Heart left ventricle (tissue), 16 donors: ENCODE measurements at regions not wholly inside any gene's neighbourhood (a gene's known extent, or its start where the extent isn't known, plus 50 kb on each side); places are given as distances from the start of the nearest gene placed in this dataset.

ENCODE experiments used
- ATAC-seq, 4 donors: fragments of 200-7000 bp; cut with Tn5 transposase; one replicate each; pipeline ENCODE4 v1.9.1; 2020 to 2022; ENCODE audit warnings: moderate library complexity in 4 of 4, mild to moderate bottlenecking in 3 of 4, moderate number of reproducible peaks in 1 of 4
- DNase-seq, 5 donors: peaks; one replicate each; pipeline ENCODE4 v3.0.0-alpha.2; 2020
- H3K27ac ChIP-seq, 12 donors: fragments of 200-600 bp; sonication (generic) in 4 of 12; one replicate each; pipeline versions ENCODE4 v1.5.0 to v1.8.0; 2016 to 2022; ENCODE audit warnings: mild to moderate bottlenecking in 2 of 12
- H3K27me3 ChIP-seq, 9 donors: fragments of 200-600 bp; sonication (generic) in 2 of 9; one replicate each; pipeline versions ENCODE4 v1.5.1 to v1.8.0; 2016 to 2022; ENCODE audit warnings: mild to moderate bottlenecking in 3 of 9
- H3K36me3 ChIP-seq, 9 donors: fragments of 200-600 bp; sonication (generic) in 2 of 9; one replicate each; pipeline versions ENCODE4 v1.5.0 to v1.8.0; 2018 to 2022; ENCODE audit warnings: mild to moderate bottlenecking in 2 of 9
- H3K4me1 ChIP-seq, 12 donors: fragments of 200-600 bp; sonication (generic) in 4 of 12; one replicate each; pipeline versions ENCODE4 v1.5.0 to v1.8.0; 2016 to 2022; ENCODE audit warnings: mild to moderate bottlenecking in 3 of 12
- H3K4me3 ChIP-seq, 12 donors: fragments of 200-600 bp; sonication (generic) in 4 of 12; one replicate each; pipeline versions ENCODE4 v1.5.0 to v1.8.0; 2017 to 2022; ENCODE audit warnings: mild to moderate bottlenecking in 9 of 12, moderate library complexity in 4 of 12
- H3K9me3 ChIP-seq, 12 donors: fragments of 200-600 bp; sonication (generic) in 4 of 12; one replicate each; pipeline versions ENCODE4 v1.5.0 to v1.8.0; 2016 to 2022; ENCODE audit warnings: mild to moderate bottlenecking in 1 of 12
- CTCF ChIP-seq, 12 donors: fragments of 200-600 bp; sonication (generic) in 4 of 12; IDR thresholded peaks; one replicate each; pipeline versions ENCODE4 v1.5.0 to v1.8.0; 2018 to 2022; ENCODE audit warnings: antibody characterized with exemption in 12 of 12, mild to moderate bottlenecking in 5 of 12
- POLR2A ChIP-seq, 2 donors: fragments of 450-650 bp; IDR thresholded peaks; one replicate each; pipeline ENCODE4 v1.6.1; 2017; ENCODE audit warnings: antibody characterized with exemption in 2 of 2, mild to moderate bottlenecking in 2 of 2, moderate library complexity in 2 of 2
- WGBS, 4 donors: extraction: QIAGEN DNeasy Blood & Tissue Kit in 2 of 4; methylation state at CpG; one replicate each; pipeline versions ENCODE4 v1.1.5 to v1.1.7; 2013 to 2018; 5-methylcytosine and 5-hydroxymethylcytosine counted together
- intact Hi-C, 10 donors: fragments of 100-400 bp; cut with DNase I; formaldehyde crosslinking; loops; one replicate each; pipeline versions ENCODE4 v1.11.1 to v1.14.2; 2022
- donor health status: ischemic (EF 13 %, LVEDD 7.1; RV severe dilation, severe dysfunction).
- donor health status: healthy with polysubstance abuse.
- donor health status: DM: no; HTN: yes; CAD: no.
- donor health status: DM: no; HTN: no; CAD: no.
- donor health status: ischemic (EF 25% LVEDD 6.9; RV normal size, moderate dysfunction).
- donor health status: ischemic (EF 25% LVEDD 5.7; RV mildly dilated, moderate dysfunction).
- donor health status: healthy.
- donor health status: DM: yes; HTN: yes; CAD: no.
- donor health status: ischemic (EF 35%, LVEDD 5.7; RV mildly dilated, moderate dysfunction).
- donor health status: nonischemic (EF 11% LVEDD 7.7; RV severe dilation, severe dysfunction).
- donor health status: DM: yes; HTN: yes; CAD: no.
- donor health status: PGD.
- donor health status: ischemic (EF 29% LVEDD 5.4; RV normal size, mild dysfunction).
- donor health status: nonischemic (EF 23%, LVEDD 6.1; RV moderate dilation, normal function).

DNA sequence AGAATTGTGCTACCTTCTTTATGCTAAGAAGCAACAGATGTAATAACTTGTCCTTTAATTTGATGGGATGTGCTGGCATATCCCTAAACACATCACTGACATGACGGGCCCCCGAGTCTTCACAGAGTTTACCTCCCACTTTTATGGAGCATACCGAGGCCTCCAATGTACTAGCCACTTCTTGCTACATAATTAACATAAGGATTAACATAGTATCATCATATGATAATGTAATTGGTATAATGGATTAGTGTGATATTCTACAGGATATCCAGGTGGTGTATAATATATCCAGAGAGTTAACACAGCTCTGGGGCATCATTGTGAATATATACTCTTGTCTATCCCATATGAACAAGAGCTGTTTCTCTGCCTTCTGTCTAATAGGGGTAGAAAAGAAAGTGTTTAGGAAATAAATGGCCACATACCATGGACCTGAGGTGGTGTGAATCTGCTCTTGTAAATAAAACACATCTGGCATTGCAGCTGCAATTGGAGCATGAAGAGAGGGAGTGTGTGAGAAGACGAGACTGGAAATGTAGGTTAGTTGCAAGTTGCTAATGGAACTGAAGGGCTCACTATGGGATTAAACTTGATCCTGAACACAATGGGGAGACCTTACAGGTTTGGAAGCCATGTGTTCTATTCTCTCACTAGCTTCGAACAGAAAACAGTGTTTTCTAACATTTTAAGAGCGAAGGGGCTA is 102.3 kb downstream of the IYD start:
- Histone ChIP-seq H3K27me3 (no peaks in the 10 kb centered on the region), H3K36me3 (no peaks in the 10 kb centered on the region), H3K4me3 (no peak overlapping the region), H3K27ac (no peak overlapping the region), H3K4me1 (no peaks in the 10 kb centered on the region), H3K9me3 (no peaks in the 10 kb centered on the region)
- WGBS, 4 donors: 88 to 97% (median 96%) methylated on average over 6 of the region's 6 CpGs
- no peak for ATAC-seq
- TF ChIP-seq CTCF (IDR thresholded peaks at IDR 0.05) (no peak), POLR2A (IDR thresholded peaks at IDR 0.05) (no peak)
- intact Hi-C loops: no loop called here
- no peak for DNase-seq

- intact Hi-C loops: no loop called here
- H3K36me3 ChIP-seq: no peaks in the 10 kb centered on the region
- ATAC-seq (no peak), DNase-seq (no peak)
- H3K9me3 ChIP-seq: peaks cover 0 to 8% (median 0%) of the 10 kb centered on the region in 12 donors
- no peak overlapping the region for H3K27ac ChIP-seq
- H3K27me3 ChIP-seq: no peaks in the 10 kb centered on the region
- no peak overlapping the region for H3K4me3 ChIP-seq
- TF ChIP-seq CTCF (IDR thresholded peaks at IDR 0.05): no peak
- no peak for TF ChIP-seq POLR2A (IDR thresholded peaks at IDR 0.05)
- peaks cover 0 to 10% (median 2%) of the 10 kb centered on the region in 12 donors for H3K4me1 ChIP-seq
- WGBS, 4 donors: 33 to 51% (median 46%) methylated on average over 7 of the region's 7 CpGs
Observed at GRCh38 chr6:150478656-150479545, 110.1 kb downstream of the IYD start.

GRCh38 chr6:150482883-150483409 is 114.1 kb downstream of the IYD start:
- ATAC-seq (no peak), DNase-seq (no peak)
- Histone ChIP-seq H3K36me3 (no peaks in the 10 kb centered on the region), H3K27ac (no peak overlapping the region), H3K9me3 (peaks cover 0 to 8% (median 0%) of the 10 kb centered on the region in 12 donors), H3K4me1 (peaks cover 0 to 21% (median 6%) of the 10 kb centered on the region in 12 donors), H3K27me3 (no peaks in the 10 kb centered on the region), H3K4me3 (no peak overlapping the region)
- WGBS, 4 donors: 80 to 97% (median 88%) methylated on average over 4 of the region's 4 CpGs
- TF ChIP-seq POLR2A (IDR thresholded peaks at IDR 0.05) (no peak), CTCF (IDR thresholded peaks at IDR 0.05) (no peak)
- intact Hi-C loops: no loop called here
